IMR-90 (cell line): ENCODE measurements at regions not wholly inside any gene's neighbourhood (a gene's known extent, or its start where the extent isn't known, plus 50 kb on each side); places are given as distances from the start of the nearest gene placed in this dataset.

ENCODE experiments used
- ATAC-seq: fragments of 200-7000 bp; cut with Tn5 transposase; 2 replicates; pipeline ENCODE4 v1.9.1; 2020; ENCODE audit warnings: low read depth, mild to moderate bottlenecking, moderate library complexity
- BruUV-seq: library from RNA; stranded (reverse); fragments of 400-500 nt; replicated peaks from 2 replicates; lab custom pipeline; 2021; lab: Mats Ljungman, UMichigan
- CTCF ChIA-PET: fragments of 300-600 bp; formaldehyde crosslinking; extraction: SDS; loops from one replicate; lab custom pipeline; 2021; ENCODE audit warnings: antibody characterized with exemption; lab: Yijun Ruan, JAX
- POLR2A ChIA-PET: fragments of 300-600 bp; sonication (Branson Sonifier 250); formaldehyde crosslinking; loops from one replicate; lab custom pipeline; 2022; ENCODE audit warnings: antibody characterized with exemption; ENCODE audit not compliant: unreplicated experiment; lab: Charles Lee
- DNase-seq: peaks from one replicate; pipeline ENCODE4 v3.0.0; 2013
- H2AFZ ChIP-seq: replicated peaks from 2 replicates; pipeline ENCODE3; 2013; ENCODE audit warnings: low read length, mild to moderate bottlenecking; ENCODE audit not compliant: poor library complexity
- H2AK5ac ChIP-seq: 2 replicates; pipeline ENCODE4 v1.6.1; 2013; ENCODE audit warnings: low read depth, low read length, inconsistent platforms
- H2AK9ac ChIP-seq: replicated peaks from 2 replicates; pipeline ENCODE3; 2013; ENCODE audit warnings: mild to moderate bottlenecking, low read depth, low read length, moderate library complexity; ENCODE audit not compliant: poor library complexity
- H2BK120ac ChIP-seq: 2 replicates; pipeline ENCODE4 v1.6.1; 2013; ENCODE audit warnings: low read depth, low read length, inconsistent platforms
- H2BK15ac ChIP-seq: 3 replicates; pipeline ENCODE4 v1.6.1; 2013; ENCODE audit warnings: low read depth, low read length, inconsistent platforms
- H2BK20ac ChIP-seq: 2 replicates; pipeline ENCODE4 v1.6.1; 2013; ENCODE audit warnings: low read depth, mild to moderate bottlenecking, inconsistent platforms, low read length, moderate library complexity
- H2BK5ac ChIP-seq: 2 replicates; pipeline ENCODE4 v1.6.1; 2013; ENCODE audit warnings: mild to moderate bottlenecking, low read depth, low read length, inconsistent platforms; ENCODE audit not compliant: poor library complexity, severe bottlenecking
- H3K14ac ChIP-seq: replicated peaks from 2 replicates; pipeline ENCODE4 v1.6.1; 2013; ENCODE audit warnings: low read depth, low read length, inconsistent platforms
- H3K18ac ChIP-seq: 2 replicates; pipeline ENCODE4 v1.6.1; 2013; ENCODE audit warnings: low read depth, low read length, control low read depth
- H3K23ac ChIP-seq: 2 replicates; pipeline ENCODE4 v1.6.1; 2013; ENCODE audit warnings: low read depth, low read length, inconsistent platforms
- H3K27ac ChIP-seq: 2 replicates; pipeline ENCODE4 v1.5.1; 2013; ENCODE audit warnings: mild to moderate bottlenecking, control low read depth, low read length; ENCODE audit not compliant: insufficient read depth
- H3K27me3 ChIP-seq: 2 replicates; pipeline ENCODE4 v1.6.1; 2013; ENCODE audit warnings: low read length; ENCODE audit not compliant: control insufficient read depth, insufficient read depth
- H3K36me3 ChIP-seq: 2 replicates; pipeline ENCODE4 v1.6.1; 2013; ENCODE audit warnings: low read length, mixed read lengths; ENCODE audit not compliant: control insufficient read depth, insufficient read depth
- H3K4ac ChIP-seq: 2 replicates; pipeline ENCODE4 v1.6.1; 2013; ENCODE audit warnings: low read depth, low read length, inconsistent platforms
- H3K4me1 ChIP-seq: 2 replicates; pipeline ENCODE4 v1.6.1; 2013; ENCODE audit warnings: low read length, mixed read lengths; ENCODE audit not compliant: control insufficient read depth, insufficient read depth
- H3K4me2 ChIP-seq: 2 replicates; pipeline ENCODE4 v1.6.1; 2013; ENCODE audit warnings: low read depth, mild to moderate bottlenecking, control low read depth, low read length, moderate library complexity
- H3K4me3 ChIP-seq: 2 replicates; pipeline ENCODE4 v1.5.1; 2013; ENCODE audit warnings: low read depth, mild to moderate bottlenecking, control low read depth, low read length, moderate library complexity; ENCODE audit not compliant: insufficient read depth
- H3K56ac ChIP-seq: 2 replicates; pipeline ENCODE4 v1.6.1; 2013; ENCODE audit warnings: low read length, inconsistent platforms; ENCODE audit not compliant: insufficient read depth; ENCODE audit errors: extremely low read depth
- H3K79me1 ChIP-seq, 2 experiments: 2 replicates each; pipeline ENCODE4 v1.6.1; 2013; ENCODE audit warnings: low read length in 2 of 2, inconsistent platforms in 1 of 2, low read depth in 1 of 2
- H3K9ac ChIP-seq: 2 replicates; pipeline ENCODE4 v1.6.1; 2013; ENCODE audit warnings: low read depth, low read length, control low read depth
- H3K9me1 ChIP-seq: 2 replicates; pipeline ENCODE4 v1.6.1; 2013; ENCODE audit warnings: low read length, inconsistent platforms; ENCODE audit not compliant: insufficient read depth
- H3K9me3 ChIP-seq: 2 replicates; pipeline ENCODE4 v1.6.1; 2013; ENCODE audit warnings: low read length; ENCODE audit not compliant: control insufficient read depth, insufficient read depth
- H4K20me1 ChIP-seq: 2 replicates; pipeline ENCODE4 v1.6.1; 2013; ENCODE audit warnings: low read length, inconsistent platforms; ENCODE audit not compliant: insufficient read depth
- H4K5ac ChIP-seq: 2 replicates; pipeline ENCODE4 v1.6.1; 2013; ENCODE audit warnings: mild to moderate bottlenecking, low read depth, low read length, control low read depth
- H4K8ac ChIP-seq, 2 experiments: 2 replicates each; pipeline ENCODE4 v1.6.1; 2013; ENCODE audit warnings: low read depth in 2 of 2, low read length in 2 of 2, control low read depth in 1 of 2, inconsistent platforms in 1 of 2
- H4K91ac ChIP-seq: 2 replicates; pipeline ENCODE4 v1.6.1; 2013; ENCODE audit warnings: low read depth, low read length, inconsistent platforms; ENCODE audit not compliant: insufficient read depth
- BHLHE40 ChIP-seq: fragments of 150-350 bp; IDR thresholded peaks from 2 replicates; pipeline ENCODE4 v1.6.1; 2016; ENCODE audit warnings: mild to moderate bottlenecking, low read depth, low read length
- CEBPB ChIP-seq: IDR thresholded peaks from 2 replicates; pipeline ENCODE4 v1.6.1; 2012; ENCODE audit warnings: low read depth, low read length, improper control_type of control experiment
- FOS ChIP-seq: fragments of 150-350 bp; IDR thresholded peaks from 2 replicates; pipeline ENCODE4 v1.6.1; 2016; ENCODE audit warnings: low read depth, low read length
- MAFK ChIP-seq: IDR thresholded peaks from 2 replicates; pipeline ENCODE4 v1.6.1; 2012; ENCODE audit warnings: low read depth, low read length, improper control_type of control experiment
- MAZ ChIP-seq: IDR thresholded peaks from 2 replicates; pipeline ENCODE4 v1.6.1; 2012; ENCODE audit warnings: low read depth, mild to moderate bottlenecking, low read length, improper control_type of control experiment, moderate library complexity, borderline replicate concordance
- MXI1 ChIP-seq: IDR thresholded peaks from 2 replicates; pipeline ENCODE4 v1.6.1; 2012; ENCODE audit warnings: low read depth, mild to moderate bottlenecking, low read length, moderate library complexity, borderline replicate concordance
- NFE2L2 ChIP-seq: fragments of 150-350 bp; IDR thresholded peaks from 2 replicates; pipeline ENCODE4 v1.6.1; 2016; ENCODE audit warnings: low read depth, mild to moderate bottlenecking, low read length
- POLR2A ChIP-seq: IDR thresholded peaks from 2 replicates; pipeline ENCODE4 v1.6.1; 2012; ENCODE audit warnings: mild to moderate bottlenecking, low read depth, low read length
- RAD21 ChIP-seq: IDR thresholded peaks from 2 replicates; pipeline ENCODE4 v1.6.1; 2012; ENCODE audit warnings: low read length, improper control_type of control experiment
- RCOR1 ChIP-seq: IDR thresholded peaks from 2 replicates; pipeline ENCODE4 v1.6.1; 2012; ENCODE audit warnings: mild to moderate bottlenecking, low read length, improper control_type of control experiment; ENCODE audit not compliant: insufficient replicate concordance
- RFX5 ChIP-seq: IDR thresholded peaks from 2 replicates; pipeline ENCODE4 v1.8.0; 2012; ENCODE audit warnings: low read depth, mild to moderate bottlenecking, low read length, moderate library complexity
- SMC3 ChIP-seq: fragments of 150-350 bp; IDR thresholded peaks from 2 replicates; pipeline ENCODE4 v1.6.1; 2016; ENCODE audit warnings: low read depth, mild to moderate bottlenecking, antibody characterized with exemption, low read length, moderate library complexity
- dilution Hi-C: fragments of 300-500 bp; cut with HindIII; formaldehyde crosslinking; loops from one replicate; pipeline ENCODE4 v1.14.3; 2018; ENCODE audit warnings: low sequenced_read_pairs; ENCODE audit not compliant: unreplicated experiment
- in situ Hi-C: fragments of 300-500 bp; cut with MboI; formaldehyde crosslinking; loops from 3 replicates; pipeline ENCODE4 v1.14.3; 2019; ENCODE audit warnings: low sequenced_read_pairs, inconsistent platforms, mixed read lengths
- intact Hi-C: fragments of 100-400 bp; cut with micrococcal nuclease; formaldehyde crosslinking; loops from 2 replicates; pipeline ENCODE4 v1.10.0; 2022
- TF ChIP-seq, protein P1 (sequence below): fragments of 150-350 bp; IDR thresholded peaks from 2 replicates; pipeline ENCODE4 v1.6.1; 2017; ENCODE audit warnings: mild to moderate bottlenecking, antibody characterized with exemption, low read length, low read depth
- TF ChIP-seq, protein P2 (sequence below): fragments of 150-350 bp; IDR thresholded peaks from 2 replicates; pipeline ENCODE4 v1.6.1; 2016; ENCODE audit warnings: low read depth, mild to moderate bottlenecking, low read length, moderate library complexity, borderline replicate concordance
- TF ChIP-seq, protein P3 (sequence below): conservative IDR thresholded peaks from 2 replicates; pipeline ENCODE4 v1.5.1; 2012; ENCODE audit warnings: mild to moderate bottlenecking, low read depth, low read length, improper control_type of control experiment

DNA sequence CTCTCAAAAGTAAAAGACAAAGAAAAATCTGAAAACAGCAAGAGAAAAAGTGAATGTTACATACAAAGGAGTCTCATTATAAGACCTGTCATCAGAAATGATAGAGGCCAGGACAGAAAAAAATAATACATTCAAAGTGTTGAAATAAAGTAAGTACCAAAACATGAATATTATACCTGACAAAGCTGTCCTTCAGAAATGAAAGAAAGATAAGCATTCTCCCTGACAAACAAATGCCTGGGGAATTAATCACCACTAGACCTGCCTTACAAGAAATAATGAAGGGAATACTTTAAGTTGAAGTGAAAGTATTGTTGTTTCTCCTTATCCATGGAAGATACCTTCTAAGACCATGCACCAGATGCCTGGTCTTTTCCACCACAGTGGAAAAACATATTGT is 1605.2 kb upstream of the CDH6 start:
- ATAC-seq (no peak), DNase-seq (no peak)
- ChIA-PET POLR2A (no interaction called here), CTCF (no interaction called here)
- dilution Hi-C loops (no loop called here), in situ Hi-C loops (no loop called here), intact Hi-C loops (no loop called here)
- Histone ChIP-seq H4K20me1 (no peaks in the 10 kb centered on the region), H2AFZ (no peak overlapping the region), H4K8ac (no peak overlapping the region), H2AK5ac (no peak overlapping the region), H4K91ac (no peak overlapping the region), H2BK120ac (no peak overlapping the region), H2BK15ac (no peak overlapping the region), H3K4ac (no peak overlapping the region), H3K27ac (no peak overlapping the region), H3K9me1 (no peaks in the 10 kb centered on the region), H4K5ac (no peak overlapping the region), H3K27me3 (no peaks in the 10 kb centered on the region), H3K4me3 (no peak overlapping the region), H3K23ac (no peak overlapping the region), H2BK20ac (no peak overlapping the region), H2BK5ac (no peak overlapping the region), H3K4me1 (no peaks in the 10 kb centered on the region), H3K56ac (no peak overlapping the region), H3K9ac (no peak overlapping the region), H3K79me1 (no peaks in the 10 kb centered on the region), H2AK9ac (no peak overlapping the region), H3K18ac (no peak overlapping the region), H3K4me2 (no peak overlapping the region), H3K9me3 (peaks cover 4% of the 10 kb centered on the region), H3K36me3 (no peaks in the 10 kb centered on the region), H3K14ac (no peak overlapping the region)
- TF ChIP-seq MAZ (no peak), BHLHE40 (no peak), MXI1 (no peak), RAD21 (no peak), CEBPB (no peak), NFE2L2 (no peak), POLR2A (no peak), MAFK (no peak), FOS (no peak), RFX5 (no peak), RCOR1 (no peak), SMC3 (no peak)
- TF ChIP-seq, protein P1, sequence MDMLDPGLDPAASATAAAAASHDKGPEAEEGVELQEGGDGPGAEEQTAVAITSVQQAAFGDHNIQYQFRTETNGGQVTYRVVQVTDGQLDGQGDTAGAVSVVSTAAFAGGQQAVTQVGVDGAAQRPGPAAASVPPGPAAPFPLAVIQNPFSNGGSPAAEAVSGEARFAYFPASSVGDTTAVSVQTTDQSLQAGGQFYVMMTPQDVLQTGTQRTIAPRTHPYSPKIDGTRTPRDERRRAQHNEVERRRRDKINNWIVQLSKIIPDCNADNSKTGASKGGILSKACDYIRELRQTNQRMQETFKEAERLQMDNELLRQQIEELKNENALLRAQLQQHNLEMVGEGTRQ = no peak
- TF ChIP-seq, protein P2, sequence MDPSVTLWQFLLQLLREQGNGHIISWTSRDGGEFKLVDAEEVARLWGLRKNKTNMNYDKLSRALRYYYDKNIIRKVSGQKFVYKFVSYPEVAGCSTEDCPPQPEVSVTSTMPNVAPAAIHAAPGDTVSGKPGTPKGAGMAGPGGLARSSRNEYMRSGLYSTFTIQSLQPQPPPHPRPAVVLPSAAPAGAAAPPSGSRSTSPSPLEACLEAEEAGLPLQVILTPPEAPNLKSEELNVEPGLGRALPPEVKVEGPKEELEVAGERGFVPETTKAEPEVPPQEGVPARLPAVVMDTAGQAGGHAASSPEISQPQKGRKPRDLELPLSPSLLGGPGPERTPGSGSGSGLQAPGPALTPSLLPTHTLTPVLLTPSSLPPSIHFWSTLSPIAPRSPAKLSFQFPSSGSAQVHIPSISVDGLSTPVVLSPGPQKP = no peak
- TF ChIP-seq, protein P3, sequence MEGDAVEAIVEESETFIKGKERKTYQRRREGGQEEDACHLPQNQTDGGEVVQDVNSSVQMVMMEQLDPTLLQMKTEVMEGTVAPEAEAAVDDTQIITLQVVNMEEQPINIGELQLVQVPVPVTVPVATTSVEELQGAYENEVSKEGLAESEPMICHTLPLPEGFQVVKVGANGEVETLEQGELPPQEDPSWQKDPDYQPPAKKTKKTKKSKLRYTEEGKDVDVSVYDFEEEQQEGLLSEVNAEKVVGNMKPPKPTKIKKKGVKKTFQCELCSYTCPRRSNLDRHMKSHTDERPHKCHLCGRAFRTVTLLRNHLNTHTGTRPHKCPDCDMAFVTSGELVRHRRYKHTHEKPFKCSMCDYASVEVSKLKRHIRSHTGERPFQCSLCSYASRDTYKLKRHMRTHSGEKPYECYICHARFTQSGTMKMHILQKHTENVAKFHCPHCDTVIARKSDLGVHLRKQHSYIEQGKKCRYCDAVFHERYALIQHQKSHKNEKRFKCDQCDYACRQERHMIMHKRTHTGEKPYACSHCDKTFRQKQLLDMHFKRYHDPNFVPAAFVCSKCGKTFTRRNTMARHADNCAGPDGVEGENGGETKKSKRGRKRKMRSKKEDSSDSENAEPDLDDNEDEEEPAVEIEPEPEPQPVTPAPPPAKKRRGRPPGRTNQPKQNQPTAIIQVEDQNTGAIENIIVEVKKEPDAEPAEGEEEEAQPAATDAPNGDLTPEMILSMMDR = no peak
- no TSS peak for BruUV-seq
